ENCODE measurements at regions not wholly inside any gene's neighbourhood (a gene's known extent, or its start where the extent isn't known, plus 50 kb on each side); places are given as distances from the start of the nearest gene placed in this dataset.

DNA sequence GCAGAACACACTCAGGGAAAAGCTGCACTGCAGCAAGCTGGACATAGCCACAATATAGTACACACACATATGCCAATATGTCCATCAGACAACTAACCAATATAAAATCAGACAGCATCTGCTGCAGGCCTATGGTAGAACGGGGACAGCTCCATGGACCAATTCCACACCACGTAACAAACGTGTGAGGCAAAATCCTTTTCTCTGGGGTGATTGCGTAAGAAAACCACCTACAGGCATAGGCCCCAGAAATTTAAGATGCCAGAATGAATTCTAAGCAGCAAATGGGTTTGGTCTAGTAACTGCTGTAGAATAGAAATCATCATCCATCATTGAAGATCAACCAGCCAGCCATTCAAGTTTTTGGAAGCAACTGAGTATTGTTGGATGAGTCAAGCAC lies 368.9 kb upstream of the TMPO start:
- TF ChIP-seq GATA2 (IDR thresholded peaks at IDR 0.05; ENCODE audit: low read depth, low read length) (no peak), GATA3 (IDR thresholded peaks at IDR 0.05; ENCODE audit: low read depth, low read length) (no peak)

Measured in SH-SY5Y (cell line).